HepG2 (cell line): ENCODE measurements at regions not wholly inside any gene's neighbourhood (a gene's known extent, or its start where the extent isn't known, plus 50 kb on each side); places are given as distances from the start of the nearest gene placed in this dataset.
A peak's percentile ranks its signal among the peaks of the same experiment; 100 is the strongest.

ENCODE experiments used
- ATAC-seq: fragments of 200-7000 bp; cut with Tn5 transposase; 3 replicates; pipeline ENCODE4 v1.9.1; 2020; ENCODE audit warnings: mild to moderate bottlenecking, moderate library complexity
- BruUV-seq: library from RNA; stranded (reverse); fragments of 400-500 nt; replicated peaks from 2 replicates; lab custom pipeline; 2021; lab: Mats Ljungman, UMichigan
- CTCF ChIA-PET: fragments of 300-600 bp; formaldehyde crosslinking; extraction: SDS; loops from one replicate; lab custom pipeline; 2021; ENCODE audit warnings: low total read pairs, inconsistent platforms, low intra/inter-chr PET ratio; lab: Yijun Ruan, JAX
- POLR2A ChIA-PET: fragments of 350-600 bp; sonication (Branson Sonifier 250); formaldehyde crosslinking; loops from one replicate; lab custom pipeline; 2020; ENCODE audit warnings: antibody characterized with exemption, inconsistent platforms; lab: Yijun Ruan, JAX
- DNase-seq: peaks from one replicate; pipeline ENCODE4 v3.0.0-alpha.2; 2015; ENCODE audit warnings: low spot score
- FAIRE-seq: peaks from 3 replicates; lab custom pipeline; 2011; peaks lifted over from hg19 to GRCh38; lab: Jason Lieb, UNC
- H2AFZ ChIP-seq: one replicate; pipeline ENCODE4 v1.6.1; 2011; ENCODE audit warnings: low read length, inconsistent platforms
- H3K27ac ChIP-seq: fragments of 300-600 bp; 3 replicates; pipeline ENCODE4 v1.8.0; 2011; ENCODE audit warnings: mixed run types, mild to moderate bottlenecking, mixed read lengths, low read length, inconsistent platforms; ENCODE audit not compliant: insufficient read depth; ENCODE audit errors: extremely low read length
- H3K27me3 ChIP-seq, 2 experiments: fragments of 200-600 bp in 1 of 2; 2 replicates in 1 of 2; 3 replicates in 1 of 2; pipeline versions ENCODE4 v1.6.0 to v1.8.0; 2011; ENCODE audit warnings: low read length in 2 of 2, mild to moderate bottlenecking in 2 of 2, moderate library complexity in 2 of 2, inconsistent platforms in 1 of 2; ENCODE audit not compliant: insufficient read depth in 2 of 2, control insufficient read depth in 1 of 2
- H3K36me3 ChIP-seq, 2 experiments: fragments of 200-600 bp in 1 of 2; replicated peaks in 1 of 2; 2 replicates in 1 of 2; 3 replicates in 1 of 2; pipeline versions ENCODE4 v1.5.1 to v1.8.0; 2011; ENCODE audit warnings: low read length in 2 of 2, inconsistent platforms in 1 of 2; ENCODE audit not compliant: insufficient read depth in 2 of 2, control insufficient read depth in 1 of 2
- H3K4me1 ChIP-seq: 2 replicates; pipeline ENCODE4 v1.5.1; 2012; ENCODE audit warnings: low read length, inconsistent platforms; ENCODE audit not compliant: insufficient read depth
- H3K4me2 ChIP-seq: 2 replicates; pipeline ENCODE4 v1.6.0; 2011; ENCODE audit warnings: low read depth, low read length, inconsistent platforms
- H3K4me3 ChIP-seq, 3 experiments: fragments of 200-600 bp in 1 of 3; sonication (generic), shearing (Covaris generic) in 1 of 3; replicated peaks in 1 of 3; 2 replicates each; pipeline ENCODE4 v1.5.1; 2011 to 2016; ENCODE audit warnings: low read length in 3 of 3, inconsistent platforms in 2 of 3, low read depth in 2 of 3, mild to moderate bottlenecking in 2 of 3, control low read depth in 1 of 3, mixed read lengths in 1 of 3; ENCODE audit not compliant: insufficient read depth in 1 of 3
- H3K79me2 ChIP-seq: one replicate; pipeline ENCODE4 v1.6.1; 2011; ENCODE audit warnings: low read length, inconsistent platforms; ENCODE audit not compliant: insufficient read depth
- H3K9ac ChIP-seq: 2 replicates; pipeline ENCODE4 v1.6.0; 2011; ENCODE audit warnings: mild to moderate bottlenecking, low read depth, low read length, inconsistent platforms; ENCODE audit not compliant: insufficient read depth
- H3K9me3 ChIP-seq: 2 replicates; pipeline ENCODE4 v1.5.1; 2012; ENCODE audit warnings: mild to moderate bottlenecking, low read length
- H4K20me1 ChIP-seq: 2 replicates; pipeline ENCODE4 v1.6.0; 2011; ENCODE audit warnings: inconsistent platforms, mild to moderate bottlenecking, low read length, moderate library complexity; ENCODE audit not compliant: insufficient read depth
- ATRX ChIP-seq: sonication (generic); formaldehyde crosslinking; IDR thresholded peaks from 2 replicates; pipeline ENCODE4 v1.4.0; 2020; ENCODE audit warnings: missing genetic modification reagents, borderline replicate concordance
- FOSL2 ChIP-seq: sonication (generic); formaldehyde crosslinking; IDR thresholded peaks from 2 replicates; pipeline ENCODE4 v1.4.0; 2020; ENCODE audit warnings: missing genetic modification reagents
- GMEB1 ChIP-seq: sonication (generic); formaldehyde crosslinking; IDR thresholded peaks from 2 replicates; pipeline ENCODE4 v1.5.1; 2020; ENCODE audit warnings: missing genetic modification reagents, mild to moderate bottlenecking, borderline replicate concordance
- GTF2F1 ChIP-seq: fragments of 150-350 bp; IDR thresholded peaks from 2 replicates; pipeline ENCODE4 v1.6.1; 2014; ENCODE audit warnings: low read length
- NCOA2 ChIP-seq: sonication (generic); formaldehyde crosslinking; IDR thresholded peaks from 2 replicates; pipeline ENCODE4 v1.8.0; 2022; ENCODE audit warnings: inconsistent platforms
- PAX8 ChIP-seq: sonication (generic); formaldehyde crosslinking; IDR thresholded peaks from 2 replicates; pipeline ENCODE4 v1.8.0; 2022; ENCODE audit warnings: mild to moderate bottlenecking, missing genetic modification reagents, borderline replicate concordance
- RBAK ChIP-seq: sonication (generic); formaldehyde crosslinking; IDR thresholded peaks from 2 replicates; pipeline ENCODE4 v1.5.1; 2020; ENCODE audit warnings: mild to moderate bottlenecking, missing genetic modification reagents
- SATB2 ChIP-seq: sonication (generic); formaldehyde crosslinking; IDR thresholded peaks from 2 replicates; pipeline ENCODE4 v1.5.0; 2020; ENCODE audit warnings: missing genetic modification reagents
- XBP1 ChIP-seq: sonication (generic); formaldehyde crosslinking; IDR thresholded peaks from 2 replicates; pipeline ENCODE4 v1.5.0; 2020; ENCODE audit warnings: missing genetic modification reagents
- ZBTB21 ChIP-seq: sonication (generic); formaldehyde crosslinking; IDR thresholded peaks from 2 replicates; pipeline ENCODE4 v1.4.0; 2020; ENCODE audit warnings: missing genetic modification reagents
- ZC3H13 ChIP-seq: sonication (generic); formaldehyde crosslinking; IDR thresholded peaks from 2 replicates; pipeline ENCODE4 v1.8.1; 2023; ENCODE audit warnings: mild to moderate bottlenecking, missing genetic modification reagents, moderate library complexity
- ZNF263 ChIP-seq: sonication (generic); formaldehyde crosslinking; IDR thresholded peaks from 2 replicates; pipeline ENCODE4 v1.4.0; 2020; ENCODE audit warnings: missing genetic modification reagents
- ZNF33B ChIP-seq: sonication (generic); formaldehyde crosslinking; IDR thresholded peaks from 2 replicates; pipeline ENCODE4 v1.5.1; 2020; ENCODE audit warnings: mild to moderate bottlenecking, missing genetic modification reagents
- ZNF468 ChIP-seq: sonication (generic); formaldehyde crosslinking; IDR thresholded peaks from 2 replicates; pipeline ENCODE4 v1.8.0; 2022; ENCODE audit warnings: mild to moderate bottlenecking, moderate library complexity, missing genetic modification reagents
- ZNF703 ChIP-seq: sonication (generic); formaldehyde crosslinking; IDR thresholded peaks from 2 replicates; pipeline ENCODE4 v1.5.1; 2020; ENCODE audit warnings: missing genetic modification reagents, mild to moderate bottlenecking, moderate library complexity, borderline replicate concordance
- ZNF746 ChIP-seq: sonication (generic); formaldehyde crosslinking; IDR thresholded peaks from 2 replicates; pipeline ENCODE4 v1.8.0; 2022; ENCODE audit warnings: mild to moderate bottlenecking, missing genetic modification reagents
- ZNF773 ChIP-seq: sonication (generic); formaldehyde crosslinking; IDR thresholded peaks from 2 replicates; pipeline ENCODE4 v1.4.0; 2020; ENCODE audit warnings: missing genetic modification reagents, borderline replicate concordance
- WGBS: methylation state at CpG from one replicate; pipeline ENCODE4 v1.1.6; 2017; ENCODE audit warnings: low lambda C conversion rate; 5-methylcytosine and 5-hydroxymethylcytosine counted together
- in situ Hi-C: cut with HindIII; loops from 2 replicates; pipeline ENCODE4 v1.10.0; 2017; ENCODE audit warnings: low pct_unique_long_range_greater_than_20kb; ENCODE audit not compliant: extremely low pct_ligation_motif_present
- intact Hi-C: fragments of 100-400 bp; cut with micrococcal nuclease; formaldehyde crosslinking; loops from one replicate; pipeline ENCODE4 v1.10.0; 2022; ENCODE audit not compliant: unreplicated experiment

GRCh38 chr5:87831499-87831898 is 418.8 kb upstream of the CCNH start:
- intact Hi-C loops = no loop called here
- H4K20me1 ChIP-seq = no peaks in the 10 kb centered on the region

GRCh38 chr5:87829217-87829551 is 416.5 kb upstream of the CCNH start:
- no TSS peak for BruUV-seq
- TF ChIP-seq RBAK (peak; percentile 54; the same call in 1 of the 2 replicates), ZNF468 (CRISPR knock-in tag) (no peak), FOSL2 (CRISPR knock-in tag) (peak; percentile 69)
- TF ChIP-seq, all 625 proteins: peak for 2
- ATAC-seq = peak; percentile 79
- H4K20me1 ChIP-seq = no peaks in the 10 kb centered on the region
- DNase-seq = peak; percentile 19
- H3K27ac ChIP-seq = no peak overlapping the region
- no peak overlapping the region for H2AFZ ChIP-seq
- no peak overlapping the region for H3K4me3 ChIP-seq
- H3K9me3 ChIP-seq = peaks cover 21% of the 10 kb centered on the region
- H3K27me3 ChIP-seq = no peaks in the 10 kb centered on the region
- H3K4me1 ChIP-seq = no peaks in the 10 kb centered on the region
- no peaks in the 10 kb centered on the region for H3K79me2 ChIP-seq
- in situ Hi-C loops = no loop called here
- no peak overlapping the region for H3K9ac ChIP-seq
- WGBS = 0% methylated on average over 5 of the region's 5 CpGs
- FAIRE-seq = no peak
- ChIA-PET CTCF (no interaction called here), POLR2A (no interaction called here)
- intact Hi-C loops = no loop called here
- H3K36me3 ChIP-seq = no peaks in the 10 kb centered on the region
- H3K4me2 ChIP-seq = no peak overlapping the region; the same call in 1 of the 2 replicates

More at GRCh38 chr5:87831499-87831898, 418.8 kb upstream of the CCNH start:
- DNase-seq = no peak
- no peak for TF ChIP-seq PAX8 (CRISPR knock-in tag)
- no peak for TF ChIP-seq ZBTB21
- TF ChIP-seq ZC3H13 = no peak
- TF ChIP-seq XBP1 (CRISPR knock-in tag) = no peak
- no peak for TF ChIP-seq ZNF703 (CRISPR knock-in tag)
- TF ChIP-seq SATB2 (CRISPR knock-in tag) = no peak
- TF ChIP-seq ATRX (CRISPR knock-in tag) = no peak
- no peak for TF ChIP-seq GMEB1
- no peak for TF ChIP-seq ZNF263 (CRISPR knock-in tag)
- no peak for TF ChIP-seq ZNF773 (CRISPR knock-in tag)
- TF ChIP-seq NCOA2 (CRISPR knock-in tag) = no peak
- TF ChIP-seq GTF2F1 = no peak
- TF ChIP-seq ZNF746 (CRISPR knock-in tag) = no peak
- no peak for TF ChIP-seq ZNF33B (CRISPR knock-in tag)
- no peak for FAIRE-seq
- no TSS peak for BruUV-seq
- Histone ChIP-seq H3K4me3 (no peak overlapping the region), H3K4me2 (no peak overlapping the region), H2AFZ (no peak overlapping the region), H3K9ac (no peak overlapping the region), H3K4me1 (no peaks in the 10 kb centered on the region), H3K27me3 (no peaks in the 10 kb centered on the region), H3K9me3 (peaks cover 27% of the 10 kb centered on the region), H3K27ac (no peak overlapping the region), H3K36me3 (no peaks in the 10 kb centered on the region), H3K79me2 (no peaks in the 10 kb centered on the region)
- in situ Hi-C loops = no loop called here
- WGBS = 0% methylated on average over 1 of the region's 2 CpGs
- no peak for ATAC-seq
- CTCF ChIA-PET = no interaction called here
- POLR2A ChIA-PET = no interaction called here
